ENCODE measurements at regions not wholly inside any gene's neighbourhood (a gene's known extent, or its start where the extent isn't known, plus 50 kb on each side); places are given as distances from the start of the nearest gene placed in this dataset.

GRCh38 chr20:39195582-39196021 is 233.5 kb downstream of the DHX35 start:
- DNase-seq (ENCODE audit: low spot score) (peak; percentile 31), ATAC-seq (peak; percentile 47; the same call in 1 of the 2 replicates)
- CTCF ChIA-PET: interaction anchor here (0.8 kb wide), 1 partner anchor 69 kb away, joined by 5 read pairs; no protein-coding TSS in a partner anchor
- Mint-ChIP-seq H3K36me3 (no peaks in the 10 kb centered on the region), H3K4me1 (peaks cover 9% of the 10 kb centered on the region), H3K27ac (no peak overlapping the region), H3K9me3 (peaks cover 24% of the 10 kb centered on the region), H3K27me3 (ENCODE audit: low read depth) (peaks cover 34% of the 10 kb centered on the region), H3K4me3 (no peak overlapping the region)
- TF ChIP-seq NFE2L1 (CRISPR knock-in tag; IDR thresholded peaks at IDR 0.05) (0 out of 2 replicates have a peak, but pooled peaks have one; percentile 41), FOXP1 (CRISPR knock-in tag; IDR thresholded peaks at IDR 0.05; ENCODE audit: borderline replicate concordance) (no peak)
- POLR2A ChIA-PET: no interaction called here

DNA sequence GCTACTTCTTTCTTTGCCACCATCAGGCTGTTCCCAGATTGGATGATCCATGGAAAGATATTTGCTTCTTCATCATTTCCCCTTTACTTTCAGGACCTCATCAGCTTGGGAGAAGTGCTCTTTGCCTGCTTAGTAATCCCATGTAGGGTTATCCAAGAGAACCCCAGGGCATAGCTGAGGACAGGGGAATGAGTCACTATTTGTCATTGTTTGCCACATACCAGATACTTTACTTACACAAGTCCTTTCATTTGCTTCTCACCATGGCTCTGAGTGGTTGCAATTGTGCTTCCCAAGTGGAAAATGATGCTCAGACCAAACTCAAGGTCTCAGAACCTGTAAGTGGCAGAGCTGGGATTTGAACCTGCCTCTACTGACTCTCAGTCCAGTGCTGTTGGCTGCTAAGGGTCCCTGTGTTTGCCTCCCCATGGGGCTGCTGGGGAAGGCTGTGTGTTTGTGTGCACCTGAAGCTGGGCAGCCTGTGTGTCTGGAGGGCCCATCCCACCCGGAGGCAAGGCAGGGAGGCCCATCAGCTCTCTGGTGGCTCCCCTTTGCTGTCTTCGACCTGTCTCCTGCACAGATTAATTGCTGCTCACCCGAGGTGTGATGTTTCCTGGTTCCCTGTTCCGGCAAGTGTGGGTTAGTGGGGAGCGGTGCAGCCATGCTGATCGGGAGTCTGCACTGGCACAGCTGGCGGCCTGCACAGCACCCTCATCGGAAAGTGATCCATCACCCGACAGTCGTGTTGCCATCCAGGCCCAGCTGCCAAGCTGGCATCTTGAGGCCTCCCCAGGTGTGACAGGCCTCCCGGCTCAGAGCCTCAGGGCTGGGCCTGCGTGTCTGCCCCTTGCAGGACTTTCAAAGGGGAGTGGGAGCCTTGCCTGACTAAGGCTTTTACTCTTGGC is 228.8 kb downstream of the DHX35 start:
- CTCF ChIA-PET: interaction anchor here (1.0 kb wide), 1 partner anchor 141 kb away, joined by 3 read pairs; no protein-coding TSS in a partner anchor
- TF ChIP-seq FOXK1 (CRISPR knock-in tag; IDR thresholded peaks at IDR 0.05) (no peak), ESRRA (CRISPR knock-in tag; IDR thresholded peaks at IDR 0.05; ENCODE audit: borderline replicate concordance) (no peak), ZNF416 (CRISPR knock-in tag; IDR thresholded peaks at IDR 0.05) (no peak), ATF1 (CRISPR knock-in tag; IDR thresholded peaks at IDR 0.05) (no peak), FOXJ3 (CRISPR knock-in tag; IDR thresholded peaks at IDR 0.05; ENCODE audit: borderline replicate concordance) (no peak), ETV6 (CRISPR knock-in tag; IDR thresholded peaks at IDR 0.05) (no peak), ATF2 (CRISPR knock-in tag; IDR thresholded peaks at IDR 0.05; ENCODE audit: borderline replicate concordance, low read depth) (no peak), EMX1 (CRISPR knock-in tag; IDR thresholded peaks at IDR 0.05) (no peak), SMAD3 (CRISPR knock-in tag; IDR thresholded peaks at IDR 0.05; ENCODE audit: borderline replicate concordance) (no peak), ZNF121 (CRISPR knock-in tag; IDR thresholded peaks at IDR 0.05) (no peak), TEAD4 (CRISPR knock-in tag; IDR thresholded peaks at IDR 0.05) (no peak), E2F1 (CRISPR knock-in tag; IDR thresholded peaks at IDR 0.05) (no peak)
- TF ChIP-seq, protein P1, sequence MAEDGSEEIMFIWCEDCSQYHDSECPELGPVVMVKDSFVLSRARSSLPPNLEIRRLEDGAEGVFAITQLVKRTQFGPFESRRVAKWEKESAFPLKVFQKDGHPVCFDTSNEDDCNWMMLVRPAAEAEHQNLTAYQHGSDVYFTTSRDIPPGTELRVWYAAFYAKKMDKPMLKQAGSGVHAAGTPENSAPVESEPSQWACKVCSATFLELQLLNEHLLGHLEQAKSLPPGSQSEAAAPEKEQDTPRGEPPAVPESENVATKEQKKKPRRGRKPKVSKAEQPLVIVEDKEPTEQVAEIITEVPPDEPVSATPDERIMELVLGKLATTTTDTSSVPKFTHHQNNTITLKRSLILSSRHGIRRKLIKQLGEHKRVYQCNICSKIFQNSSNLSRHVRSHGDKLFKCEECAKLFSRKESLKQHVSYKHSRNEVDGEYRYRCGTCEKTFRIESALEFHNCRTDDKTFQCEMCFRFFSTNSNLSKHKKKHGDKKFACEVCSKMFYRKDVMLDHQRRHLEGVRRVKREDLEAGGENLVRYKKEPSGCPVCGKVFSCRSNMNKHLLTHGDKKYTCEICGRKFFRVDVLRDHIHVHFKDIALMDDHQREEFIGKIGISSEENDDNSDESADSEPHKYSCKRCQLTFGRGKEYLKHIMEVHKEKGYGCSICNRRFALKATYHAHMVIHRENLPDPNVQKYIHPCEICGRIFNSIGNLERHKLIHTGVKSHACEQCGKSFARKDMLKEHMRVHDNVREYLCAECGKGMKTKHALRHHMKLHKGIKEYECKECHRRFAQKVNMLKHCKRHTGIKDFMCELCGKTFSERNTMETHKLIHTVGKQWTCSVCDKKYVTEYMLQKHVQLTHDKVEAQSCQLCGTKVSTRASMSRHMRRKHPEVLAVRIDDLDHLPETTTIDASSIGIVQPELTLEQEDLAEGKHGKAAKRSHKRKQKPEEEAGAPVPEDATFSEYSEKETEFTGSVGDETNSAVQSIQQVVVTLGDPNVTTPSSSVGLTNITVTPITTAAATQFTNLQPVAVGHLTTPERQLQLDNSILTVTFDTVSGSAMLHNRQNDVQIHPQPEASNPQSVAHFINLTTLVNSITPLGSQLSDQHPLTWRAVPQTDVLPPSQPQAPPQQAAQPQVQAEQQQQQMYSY (CRISPR knock-in tag; IDR thresholded peaks at IDR 0.05): no peak
- TF ChIP-seq, protein P2, sequence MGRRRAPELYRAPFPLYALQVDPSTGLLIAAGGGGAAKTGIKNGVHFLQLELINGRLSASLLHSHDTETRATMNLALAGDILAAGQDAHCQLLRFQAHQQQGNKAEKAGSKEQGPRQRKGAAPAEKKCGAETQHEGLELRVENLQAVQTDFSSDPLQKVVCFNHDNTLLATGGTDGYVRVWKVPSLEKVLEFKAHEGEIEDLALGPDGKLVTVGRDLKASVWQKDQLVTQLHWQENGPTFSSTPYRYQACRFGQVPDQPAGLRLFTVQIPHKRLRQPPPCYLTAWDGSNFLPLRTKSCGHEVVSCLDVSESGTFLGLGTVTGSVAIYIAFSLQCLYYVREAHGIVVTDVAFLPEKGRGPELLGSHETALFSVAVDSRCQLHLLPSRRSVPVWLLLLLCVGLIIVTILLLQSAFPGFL (CRISPR knock-in tag; IDR thresholded peaks at IDR 0.05; ENCODE audit: borderline replicate concordance): no peak
- Mint-ChIP-seq H3K4me1 (peaks cover 9% of the 10 kb centered on the region), H3K27me3 (ENCODE audit: low read depth) (peaks cover 10% of the 10 kb centered on the region), H3K4me3 (no peak overlapping the region), H3K36me3 (no peaks in the 10 kb centered on the region), H3K27ac (no peak overlapping the region), H3K9me3 (peaks cover 15% of the 10 kb centered on the region)
- DNase-seq (ENCODE audit: low spot score) (no peak), ATAC-seq (peak; percentile 63; the same call in 1 of the 2 replicates)
- POLR2A ChIA-PET: no interaction called here

All from WTC11 (cell line).